ENCODE measurements at regions not wholly inside any gene's neighbourhood (a gene's known extent, or its start where the extent isn't known, plus 50 kb on each side); places are given as distances from the start of the nearest gene placed in this dataset.
"Not testable (repeated sequence)": the region's sequence is repeated elsewhere in the genome, so short reads cannot be mapped to it uniquely, and the experiment has no call there.

DNA sequence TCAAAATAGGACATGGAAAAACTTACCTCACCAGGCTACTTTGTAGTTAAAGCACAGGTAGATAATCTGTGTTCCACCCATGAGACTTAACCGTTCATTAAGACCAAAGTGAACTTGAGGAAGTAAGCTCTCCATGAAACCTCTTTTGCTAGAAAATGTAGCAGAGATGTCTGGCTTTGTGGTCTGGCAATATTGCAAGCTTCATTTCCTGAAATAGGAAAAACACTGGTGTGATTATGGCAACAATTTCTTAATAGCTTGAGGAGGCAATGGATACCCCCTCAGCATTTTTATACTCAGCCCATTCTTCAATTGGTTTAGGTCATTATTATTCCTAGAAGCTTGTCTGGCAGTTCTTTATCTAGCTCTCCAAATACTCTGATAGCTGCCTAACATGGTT lies 957.3 kb downstream of the IGSF11 start:
- no peak for DNase-seq (ENCODE audit: low read depth)

DNA sequence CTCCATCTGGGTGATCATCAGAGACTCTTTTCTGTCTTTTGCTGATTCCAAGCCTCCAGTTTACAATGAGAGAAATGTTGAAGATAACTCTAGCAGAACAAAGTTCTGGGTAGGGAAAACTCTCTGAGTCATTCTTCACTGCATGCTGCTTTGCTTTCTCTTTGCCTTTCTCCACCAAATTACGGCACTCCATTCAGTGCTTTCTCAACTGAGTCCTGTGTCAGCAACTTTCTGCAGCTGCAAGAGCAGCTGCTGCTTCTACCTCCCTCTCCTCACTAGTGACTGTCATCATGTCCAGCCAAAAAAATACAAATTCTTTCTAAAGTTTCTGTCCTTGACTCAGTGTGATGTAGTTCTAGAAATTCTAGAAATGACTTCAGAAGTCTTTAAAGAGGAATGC lies 953.8 kb downstream of the IGSF11 start:
- no peak for DNase-seq (ENCODE audit: low read depth)

DNA sequence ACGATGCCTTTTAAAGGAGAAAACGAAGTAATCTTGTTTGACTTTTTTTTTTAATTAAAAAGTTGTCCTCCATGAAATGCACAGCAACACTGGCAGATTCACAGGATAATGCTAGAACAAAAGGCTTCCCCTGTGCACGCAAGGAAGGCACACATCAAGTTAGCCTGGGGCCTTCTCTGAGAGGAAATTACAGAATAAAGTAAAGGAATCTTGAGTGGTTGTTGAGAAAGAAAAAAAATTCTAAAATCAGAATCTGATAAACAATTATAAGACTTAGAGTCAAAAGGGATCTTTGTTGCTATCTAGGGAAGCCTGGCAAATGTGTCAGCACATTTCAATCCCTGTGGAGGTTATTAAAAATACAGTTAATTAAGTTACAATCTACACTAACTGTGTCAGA lies 946.0 kb downstream of the IGSF11 start:
- DNase-seq (ENCODE audit: low read depth), result no peak

DNA sequence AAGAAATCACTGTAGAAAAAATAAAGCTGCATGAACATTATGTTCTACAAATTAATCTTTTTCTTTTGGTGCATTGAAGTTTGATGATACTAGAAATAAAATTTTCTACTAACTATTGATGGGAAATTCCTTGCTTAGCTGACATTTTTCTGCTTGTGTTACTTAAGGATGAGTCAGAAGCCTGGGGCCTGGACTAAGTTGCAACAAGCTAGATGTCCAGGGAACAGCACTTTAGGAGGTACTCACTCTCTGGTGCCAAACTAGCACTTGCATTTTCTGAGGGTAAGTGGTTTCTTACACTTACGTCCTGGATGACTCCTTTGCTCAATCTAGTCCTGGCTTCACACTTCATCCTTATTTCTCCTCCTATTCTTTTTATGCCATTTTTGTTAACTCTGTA lies 945.1 kb downstream of the IGSF11 start:
- no peak for DNase-seq (ENCODE audit: low read depth)

DNA sequence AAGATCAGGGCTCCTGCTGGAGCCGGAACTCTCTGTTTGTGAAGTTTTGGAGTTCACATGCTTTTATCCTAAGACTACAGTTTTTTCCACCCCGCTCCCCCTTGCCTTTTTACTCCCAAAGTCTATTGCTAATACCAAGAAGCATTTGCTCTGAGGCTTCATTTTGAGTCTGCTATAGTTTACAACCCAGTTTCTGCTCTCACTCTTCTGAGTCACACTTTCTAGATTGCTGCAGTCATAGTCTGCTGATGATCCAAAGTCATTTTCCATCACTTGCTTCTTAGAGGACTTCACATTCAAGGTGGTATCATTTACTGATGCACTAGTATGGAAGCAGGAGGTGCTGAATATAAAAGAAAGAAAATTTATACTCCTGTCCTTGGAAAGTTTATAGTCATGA lies 937.4 kb downstream of the IGSF11 start:
- no peak for DNase-seq (ENCODE audit: low read depth)

DNA sequence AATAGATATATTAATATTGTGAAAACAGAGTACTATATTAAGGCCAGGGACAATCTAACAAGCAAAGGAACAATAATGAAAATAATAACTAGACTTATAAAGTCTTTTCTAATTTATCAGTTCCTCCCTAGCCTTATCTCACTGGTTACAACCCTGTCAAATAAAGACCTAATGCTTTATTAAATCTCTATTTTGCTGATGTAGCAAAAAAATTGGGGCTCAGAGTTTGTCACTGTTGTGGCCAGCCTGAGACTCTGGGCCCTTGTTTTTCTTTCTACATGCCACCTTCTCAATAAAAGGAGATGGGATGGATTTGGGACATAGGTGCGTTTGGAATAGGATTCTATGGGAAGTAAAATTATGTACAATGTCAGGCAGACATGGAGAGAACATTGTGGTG lies 937.0 kb downstream of the IGSF11 start:
- DNase-seq (ENCODE audit: low read depth), result no peak

DNA sequence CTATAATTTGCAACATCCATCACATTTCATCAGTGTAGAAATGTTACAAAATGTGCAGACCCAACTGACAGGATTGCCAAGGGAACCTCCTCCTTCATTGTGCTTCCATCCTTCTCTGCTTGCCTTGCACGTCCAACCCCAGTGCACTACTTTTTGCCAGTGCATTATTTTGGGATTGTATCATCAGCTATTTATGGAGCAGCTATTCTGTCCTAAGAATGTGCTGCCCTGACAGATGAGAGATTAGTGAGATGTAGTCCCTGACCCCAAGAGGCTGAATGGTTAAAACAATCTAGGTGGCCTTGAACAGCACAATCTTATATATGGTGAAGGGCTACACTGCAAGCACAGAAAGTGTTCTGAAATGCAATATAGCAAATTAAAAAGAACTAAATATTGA lies 935.8 kb downstream of the IGSF11 start:
- no peak for DNase-seq (ENCODE audit: low read depth)

DNA sequence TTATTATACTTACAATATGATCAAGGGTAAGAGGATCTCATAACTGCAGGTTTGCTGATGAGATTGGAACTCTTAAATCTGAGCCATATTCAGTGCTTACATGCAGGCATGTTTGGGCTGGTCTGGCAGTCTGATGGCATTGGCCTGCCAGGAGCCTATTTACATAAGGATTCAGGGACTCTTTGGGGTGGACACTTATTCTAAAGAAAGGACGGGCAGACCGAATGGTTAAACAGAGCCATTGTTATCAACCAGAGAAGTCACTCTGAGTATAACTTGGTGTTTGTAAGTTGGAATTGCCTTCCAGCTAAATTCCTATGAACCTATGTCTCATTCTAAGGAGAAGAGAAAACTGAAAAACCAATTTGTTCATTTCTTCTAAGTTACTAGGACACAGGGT lies 932.8 kb downstream of the IGSF11 start:
- DNase-seq (ENCODE audit: low read depth), result no peak

DNA sequence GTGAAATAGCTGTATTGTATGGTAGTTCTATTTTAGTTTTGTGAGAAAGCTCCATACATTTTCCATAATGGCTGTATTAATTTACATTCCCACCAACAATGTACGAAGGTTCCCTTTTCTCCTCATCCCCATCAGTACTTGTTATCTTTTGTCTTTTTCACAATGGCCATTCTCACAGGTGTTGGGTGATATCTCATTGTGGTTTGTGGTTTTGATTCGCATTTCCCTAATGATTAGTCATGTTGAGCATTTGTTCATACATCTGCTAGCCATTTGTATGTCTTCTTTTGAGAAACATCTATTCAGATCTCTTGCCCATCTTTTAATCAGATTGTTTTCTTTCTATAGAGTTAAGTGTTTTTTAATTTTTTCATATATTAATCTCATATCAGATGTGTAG lies 931.9 kb downstream of the IGSF11 start:
- DNase-seq (ENCODE audit: low read depth), result no peak

DNA sequence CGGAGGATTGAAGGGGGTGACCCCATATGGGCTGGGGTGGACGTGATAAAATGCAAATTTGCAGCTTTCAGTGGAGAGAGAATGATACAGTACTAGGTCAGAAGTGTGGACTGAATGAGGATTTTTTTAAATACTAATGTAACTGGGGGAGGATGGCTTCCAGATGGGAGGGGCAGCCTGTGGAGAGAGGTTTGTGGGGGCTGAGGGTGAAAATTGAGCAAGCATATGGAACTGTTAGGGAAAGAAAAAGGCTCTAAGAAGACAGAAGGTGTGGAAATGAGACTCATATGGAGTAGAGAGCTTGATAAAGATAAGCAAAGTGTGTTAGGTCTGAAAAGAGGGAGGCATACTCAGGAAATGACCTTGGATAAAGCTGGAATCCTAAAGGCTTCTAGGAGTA lies 926.4 kb downstream of the IGSF11 start:
- DNase-seq (ENCODE audit: low read depth), result no peak

DNA sequence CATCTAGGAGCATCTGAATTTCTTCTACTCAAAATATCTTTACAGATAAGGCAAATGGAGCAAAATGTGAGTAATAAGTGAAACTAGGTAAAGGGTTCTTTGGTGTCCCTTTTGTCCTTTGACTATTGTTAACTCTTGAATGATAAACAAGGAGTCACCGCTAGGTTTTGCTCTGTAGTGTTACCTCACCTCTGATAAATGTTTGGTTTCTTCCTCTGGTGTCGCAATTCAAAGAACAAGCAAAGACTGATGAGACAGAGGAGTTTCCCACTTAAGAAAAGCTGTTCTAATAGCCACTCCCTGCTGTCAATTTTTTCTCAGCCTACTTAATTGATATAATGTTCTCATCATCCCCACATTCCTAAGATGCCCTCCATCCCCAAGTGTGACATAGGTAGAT lies 925.9 kb downstream of the IGSF11 start:
- no peak for DNase-seq (ENCODE audit: low read depth)

DNA sequence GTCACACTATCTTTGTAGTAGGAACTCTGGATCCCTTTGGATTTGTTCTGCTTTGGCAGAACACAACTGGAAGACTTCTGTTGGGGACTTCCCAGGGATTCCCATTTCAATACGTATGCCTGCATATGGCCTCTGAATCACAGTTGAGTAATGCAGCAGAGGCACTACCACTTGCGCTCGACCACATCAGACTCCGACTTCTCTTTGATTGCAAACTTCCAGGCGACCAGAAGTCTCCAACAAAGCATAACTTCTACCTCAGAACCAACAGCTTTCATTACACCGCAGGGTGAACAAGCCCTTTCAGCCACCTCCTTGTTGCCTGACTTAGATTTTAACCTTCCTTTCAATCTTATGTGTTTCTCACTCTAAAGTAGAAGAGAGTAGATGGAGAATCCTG lies 924.4 kb downstream of the IGSF11 start:
- no peak for DNase-seq (ENCODE audit: low read depth)

DNA sequence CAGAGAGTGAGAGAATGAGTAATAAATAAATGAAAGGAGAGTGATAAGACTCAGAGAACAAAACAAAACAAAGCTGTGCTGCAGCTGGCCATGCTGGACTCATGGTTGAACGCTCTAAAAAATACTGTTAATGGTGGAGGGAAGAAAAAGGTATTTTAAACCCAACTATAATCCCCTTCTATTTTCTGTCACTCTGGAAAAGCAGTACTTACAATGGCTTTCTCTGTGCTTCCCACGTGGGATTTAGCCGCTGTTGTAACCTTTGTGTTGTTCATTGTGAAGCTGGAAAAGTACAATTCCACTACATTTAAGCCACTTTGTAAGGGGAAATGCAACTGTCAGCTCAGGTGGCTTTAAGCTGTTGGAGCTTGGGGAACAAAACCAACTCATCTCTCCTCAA lies 917.7 kb downstream of the IGSF11 start:
- DNase-seq (ENCODE audit: low read depth), result no peak

DNA sequence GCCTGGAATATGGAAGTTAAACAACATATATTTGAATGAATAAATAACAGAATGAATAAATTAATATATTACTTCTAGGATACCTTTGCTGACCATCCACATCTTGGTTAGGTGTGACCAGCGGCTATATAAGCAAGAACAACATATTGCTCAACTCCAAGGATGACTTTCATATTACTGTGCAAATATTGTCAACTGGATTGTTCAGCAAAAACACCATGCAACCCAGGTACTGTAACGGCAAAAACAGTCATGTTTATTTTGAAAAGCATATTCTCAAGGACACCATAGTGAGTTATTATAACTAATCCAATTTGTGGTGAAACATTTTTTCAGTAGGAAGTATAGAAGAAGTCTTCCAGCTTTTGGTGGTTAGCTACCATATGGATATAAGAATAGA lies 907.9 kb downstream of the IGSF11 start:
- no peak for DNase-seq (ENCODE audit: low read depth)

DNA sequence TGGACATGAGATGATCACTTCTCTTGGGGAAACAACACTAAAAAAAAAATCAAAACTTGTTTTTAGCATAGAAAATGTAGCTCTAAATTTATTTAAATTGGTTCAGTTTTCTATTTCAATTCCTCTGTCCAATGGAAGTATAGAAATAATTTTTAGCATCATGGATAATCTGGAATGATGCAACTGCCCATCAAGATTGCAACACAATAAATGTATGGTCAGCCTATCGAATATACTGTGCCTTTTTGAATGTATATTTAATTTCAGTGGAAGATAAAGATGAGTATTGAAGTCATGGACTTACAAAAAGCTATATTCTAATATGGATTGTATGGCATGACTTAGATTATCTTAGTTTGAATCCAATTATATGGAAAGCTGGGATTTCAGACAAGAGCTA lies 906.7 kb downstream of the IGSF11 start:
- DNase-seq (ENCODE audit: low read depth), result no peak

DNA sequence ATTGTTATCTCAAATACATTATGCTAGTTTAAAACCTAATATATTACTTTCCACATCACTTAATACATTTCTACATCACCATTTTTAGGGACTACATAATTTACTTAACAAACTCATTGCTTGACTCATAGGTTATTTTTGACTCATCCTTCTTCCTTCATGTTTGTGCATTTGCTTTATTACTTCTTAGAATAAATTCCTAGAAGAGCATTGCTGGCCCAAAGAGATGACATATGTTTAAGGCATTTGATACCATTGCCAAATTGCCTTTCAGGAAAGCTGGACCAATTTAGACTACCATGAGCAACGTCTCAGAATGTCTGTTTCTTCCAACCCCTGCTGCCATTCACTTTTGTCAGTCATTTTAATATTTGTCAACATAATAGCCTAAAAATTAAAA lies 905.8 kb downstream of the IGSF11 start:
- no peak for DNase-seq (ENCODE audit: low read depth)

DNA sequence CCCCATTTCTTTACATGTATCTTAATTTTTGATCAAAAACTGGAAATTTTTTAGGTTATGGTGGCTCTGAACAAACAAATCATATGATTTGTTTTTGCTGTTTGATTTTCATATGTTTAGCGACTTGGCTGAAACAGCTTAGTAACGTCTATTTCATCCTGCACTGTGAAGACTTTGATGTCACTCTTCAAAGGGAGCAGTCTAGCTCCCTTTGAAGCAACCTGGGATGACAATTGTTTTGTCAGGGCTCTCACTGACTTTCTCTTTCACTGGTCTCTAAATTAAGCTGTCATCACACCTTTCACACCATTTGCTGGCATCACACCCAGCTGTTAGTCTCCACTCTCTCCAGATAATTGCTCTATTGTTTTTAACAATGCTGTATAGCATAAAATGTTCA lies 896.9 kb downstream of the IGSF11 start:
- no peak for DNase-seq (ENCODE audit: low read depth)

DNA sequence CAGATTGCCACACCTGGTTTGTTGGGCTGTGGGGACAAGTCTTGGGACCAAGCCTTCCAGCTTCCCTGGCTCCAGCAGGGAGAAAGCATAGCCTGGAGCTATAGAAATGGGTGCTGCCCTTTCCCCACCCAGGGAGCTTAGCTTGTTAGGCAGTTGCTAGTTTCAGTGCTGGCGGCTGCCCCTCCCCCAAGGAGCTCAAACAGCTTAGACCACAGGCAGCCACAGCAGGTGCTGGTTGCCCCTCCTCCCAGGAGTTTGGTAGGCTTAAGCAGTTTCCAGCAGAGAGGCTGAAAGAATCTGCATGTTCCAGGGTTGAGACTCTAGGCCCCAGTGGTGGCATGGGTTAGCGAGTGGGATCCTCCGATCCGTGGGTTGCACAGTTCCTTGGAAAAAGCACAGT lies 889.7 kb downstream of the IGSF11 start:
- DNase-seq (ENCODE audit: low read depth), result no peak

DNA sequence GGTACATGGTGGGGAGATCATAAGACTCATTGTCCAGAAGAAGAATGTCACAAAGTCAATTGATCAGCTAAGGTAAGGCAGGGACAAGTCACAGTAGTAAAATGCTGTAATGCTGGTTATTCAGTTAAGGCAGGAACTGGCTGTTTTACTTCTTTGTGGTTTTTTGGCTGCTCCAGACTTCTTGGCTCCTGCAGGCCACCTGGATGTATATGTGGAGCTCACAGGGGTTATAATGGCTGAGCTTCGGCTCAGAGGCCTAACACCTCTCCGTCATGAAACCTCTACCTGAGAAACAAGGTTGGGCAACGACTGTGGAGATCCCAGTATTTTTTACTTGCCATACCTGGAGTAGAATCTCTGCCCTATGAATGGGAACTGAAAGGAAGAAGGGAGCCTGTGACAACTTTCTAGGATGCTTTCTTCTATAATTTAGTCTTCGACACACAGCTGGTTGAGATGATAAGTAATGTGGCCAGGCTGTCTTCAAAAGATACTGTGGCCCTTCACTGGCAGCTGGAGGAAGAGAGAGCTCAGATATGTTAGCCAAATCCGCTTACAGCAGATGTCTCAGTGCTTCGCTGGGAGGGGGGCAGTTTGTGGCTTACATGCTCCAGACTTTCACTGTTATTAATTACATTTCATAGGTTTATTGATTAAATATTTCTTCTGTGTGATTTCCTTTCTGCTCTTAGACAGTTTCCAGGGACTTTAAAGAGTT lies 887.8 kb downstream of the IGSF11 start:
- DNase-seq (ENCODE audit: low read depth), result no peak

DNA sequence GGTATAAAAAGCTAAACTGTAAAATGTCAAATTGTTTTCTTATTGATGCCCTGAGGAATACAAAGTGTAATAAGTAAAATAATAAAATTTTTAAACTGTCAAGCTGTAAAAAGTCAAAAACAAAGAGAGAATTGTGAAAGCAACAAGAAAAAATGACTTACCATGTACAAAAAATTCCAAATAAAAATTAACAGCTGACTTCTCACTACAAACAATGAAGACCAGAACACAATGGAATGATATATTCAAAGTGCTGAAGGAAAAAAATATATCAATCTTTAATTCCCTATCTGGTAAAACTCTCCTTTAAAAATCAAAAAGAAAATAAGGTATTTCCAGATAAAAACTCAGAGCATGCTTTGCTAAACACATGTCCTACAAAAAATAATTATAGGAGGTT lies 883.5 kb downstream of the IGSF11 start:
- DNase-seq (ENCODE audit: low read depth), result no peak

DNA sequence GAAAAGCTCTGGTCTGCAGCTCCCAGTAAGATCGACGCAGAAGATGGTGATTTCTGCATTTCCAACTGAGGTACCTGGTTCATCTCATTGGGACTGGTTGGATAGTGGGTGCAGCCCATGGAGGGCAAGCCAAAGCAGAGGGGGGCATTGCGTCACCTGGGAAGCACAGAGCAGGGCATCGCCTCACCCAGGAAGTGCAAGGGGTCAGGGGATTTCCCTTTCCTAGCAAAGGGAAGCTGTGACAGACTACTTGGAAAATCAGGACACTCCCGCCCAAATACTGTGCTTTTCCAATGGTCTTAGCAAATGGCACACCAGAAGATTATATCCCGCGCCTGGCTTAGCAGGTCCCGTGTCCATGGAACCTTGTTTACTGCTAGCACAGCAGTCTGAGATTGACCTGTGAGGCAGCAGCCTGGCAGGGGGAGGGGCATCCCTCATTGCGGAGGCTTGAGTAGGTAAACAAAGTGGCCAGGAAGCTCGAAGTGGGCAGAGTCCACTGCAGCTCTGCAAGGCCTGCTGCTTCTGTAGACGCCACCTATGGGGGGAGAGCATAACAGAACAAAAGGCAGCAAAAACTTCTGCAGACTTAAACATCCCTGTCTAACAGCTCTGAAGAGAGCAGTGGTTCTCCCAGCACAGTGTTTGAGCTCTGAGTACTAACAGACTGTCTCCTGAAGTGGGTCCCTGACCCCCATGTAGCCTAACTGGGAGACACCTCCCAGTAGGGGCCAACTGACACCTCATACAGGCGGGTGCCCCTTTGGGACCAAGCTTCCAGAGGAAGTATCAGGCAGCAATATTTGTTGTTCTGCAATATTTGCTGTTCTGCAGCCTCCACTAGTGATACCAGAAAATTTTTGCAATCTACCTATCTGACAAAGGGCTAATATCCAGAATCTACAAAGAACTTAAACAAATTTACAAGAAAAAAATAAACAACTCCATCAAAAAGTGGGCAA lies 871.7 kb downstream of the IGSF11 start:
- DNase-seq (ENCODE audit: low read depth), result not testable (repeated sequence)

DNA sequence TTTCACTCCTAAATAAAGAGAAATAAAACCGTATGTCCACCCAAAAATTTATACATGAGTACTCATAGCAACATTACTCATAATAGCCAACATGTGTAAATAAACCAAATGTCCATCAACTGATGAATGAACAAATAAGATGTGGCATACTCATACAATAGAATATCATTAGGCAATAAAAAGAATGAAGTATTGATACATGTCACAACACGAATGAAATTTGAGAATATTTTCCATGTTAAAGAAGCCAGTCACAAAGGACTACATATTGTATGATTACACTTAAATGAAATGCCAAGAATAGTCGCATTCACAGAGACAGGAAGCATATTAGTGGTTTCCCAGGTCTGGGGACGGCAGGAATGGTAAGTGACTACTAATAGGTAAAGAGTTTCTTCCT lies 869.2 kb downstream of the IGSF11 start:
- DNase-seq (ENCODE audit: low read depth), result no peak

DNA sequence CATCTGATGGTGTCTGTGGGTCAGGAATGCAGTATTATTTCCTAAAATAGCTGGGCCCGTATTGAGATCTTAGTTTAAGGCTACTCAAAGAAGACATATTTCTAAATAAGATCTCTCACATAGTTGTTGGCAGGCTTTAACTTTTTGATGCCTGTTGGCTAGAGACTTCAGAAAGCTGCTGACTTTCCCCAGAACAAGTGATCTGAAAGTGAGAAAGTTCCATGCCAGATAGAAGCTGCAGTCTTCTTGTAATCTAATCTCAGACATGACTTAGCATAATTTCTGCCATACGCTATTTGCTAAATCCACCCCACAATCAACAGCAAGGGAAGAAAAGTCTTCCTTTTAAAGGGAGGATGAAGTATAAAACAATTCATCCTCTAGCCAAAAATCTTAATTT lies 867.1 kb downstream of the IGSF11 start:
- DNase-seq (ENCODE audit: low read depth), result no peak

DNA sequence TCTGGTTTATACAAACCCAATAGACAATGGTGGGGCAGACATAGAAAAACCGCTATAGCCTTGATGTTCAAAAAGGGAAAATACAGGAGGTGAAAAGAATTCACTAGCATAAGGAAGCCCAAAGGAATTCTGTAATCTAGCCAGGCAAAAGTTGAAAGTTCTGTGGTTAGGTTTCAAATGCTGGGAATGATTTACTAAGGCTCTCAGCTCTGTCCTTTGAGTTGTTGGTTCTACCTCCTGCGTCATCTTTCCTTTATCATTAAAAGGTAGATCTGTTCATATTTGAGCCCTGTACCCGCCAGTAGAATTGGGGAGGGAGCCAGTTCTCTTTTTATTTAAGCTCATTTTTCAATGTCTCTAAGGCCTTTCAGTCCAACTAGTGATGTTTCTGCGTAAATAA lies 866.5 kb downstream of the IGSF11 start:
- DNase-seq (ENCODE audit: low read depth), result no peak

Data from GM04504 (cell line).